GM21526 (cell line): ENCODE measurements at regions not wholly inside any gene's neighbourhood (a gene's known extent, or its start where the extent isn't known, plus 50 kb on each side); places are given as distances from the start of the nearest gene placed in this dataset.
"Not testable (repeated sequence)": the region's sequence is repeated elsewhere in the genome, so short reads cannot be mapped to it uniquely, and the experiment has no call there.

Experiments
- ATAC-seq: cut with Tn5 transposase; IDR thresholded peaks from one replicate; pipeline ENCODE4 v1.9.1; 2021; ENCODE audit warnings: moderate library complexity; ENCODE audit not compliant: unreplicated experiment, low FRiP score

DNA sequence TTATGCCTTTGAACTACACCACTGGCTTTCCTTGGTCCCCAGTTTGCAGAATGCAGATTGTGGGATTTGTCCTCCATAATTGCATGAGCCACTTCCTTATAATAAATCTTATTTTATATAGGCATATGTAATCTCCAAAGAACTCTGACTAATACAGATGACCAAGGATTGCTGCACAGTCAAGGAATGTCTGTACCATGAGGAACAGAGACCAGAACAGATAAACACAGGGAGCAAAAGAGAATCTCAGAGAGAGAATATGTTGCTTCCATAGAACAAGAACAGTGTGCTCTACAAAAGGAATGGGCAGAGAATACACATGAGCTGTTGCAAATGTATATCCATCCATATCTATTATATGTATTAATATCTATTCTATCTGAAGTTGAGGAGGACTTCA lies 111.1 kb downstream of the ADRA2C start:
- ATAC-seq: no peak

DNA sequence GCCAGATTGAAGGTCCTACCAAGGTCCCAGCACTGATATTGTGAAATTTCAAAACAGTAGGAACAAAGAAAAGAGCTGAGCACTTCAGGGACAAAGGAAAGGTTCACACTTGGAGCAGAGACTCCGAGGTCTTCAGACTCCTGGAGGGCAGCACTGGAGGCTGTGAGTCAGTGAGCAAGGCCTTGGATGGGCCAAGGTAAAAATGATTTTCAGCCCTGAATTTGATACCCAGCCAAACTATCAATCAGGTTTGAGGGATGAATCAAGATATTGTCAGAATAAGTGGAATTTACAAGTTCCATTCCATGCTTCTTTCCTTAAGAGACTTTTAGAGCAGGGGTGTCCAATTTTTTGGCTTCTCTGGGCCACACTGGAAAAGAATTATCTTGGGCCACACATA lies 111.7 kb downstream of the ADRA2C start:
- no peak for ATAC-seq

DNA sequence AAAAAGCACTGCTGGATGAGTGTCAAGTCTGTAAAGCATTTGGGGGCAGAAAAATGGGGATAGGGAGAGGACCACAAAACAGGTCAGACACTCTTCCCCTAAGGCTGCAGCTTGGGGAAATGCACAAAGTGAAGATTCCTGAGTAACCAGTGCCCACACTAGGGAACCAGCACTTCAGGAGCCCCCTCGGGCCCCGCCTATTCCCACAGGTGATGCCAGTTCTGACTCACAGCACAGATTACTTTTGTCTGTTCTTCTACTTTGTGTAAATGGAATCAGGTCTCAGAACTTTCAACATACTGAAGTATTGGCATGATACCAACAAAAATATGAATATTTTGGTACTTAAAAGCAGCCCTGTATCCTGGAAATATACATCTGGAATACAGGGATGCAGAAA lies 112.5 kb downstream of the ADRA2C start:
- ATAC-seq: no peak

DNA sequence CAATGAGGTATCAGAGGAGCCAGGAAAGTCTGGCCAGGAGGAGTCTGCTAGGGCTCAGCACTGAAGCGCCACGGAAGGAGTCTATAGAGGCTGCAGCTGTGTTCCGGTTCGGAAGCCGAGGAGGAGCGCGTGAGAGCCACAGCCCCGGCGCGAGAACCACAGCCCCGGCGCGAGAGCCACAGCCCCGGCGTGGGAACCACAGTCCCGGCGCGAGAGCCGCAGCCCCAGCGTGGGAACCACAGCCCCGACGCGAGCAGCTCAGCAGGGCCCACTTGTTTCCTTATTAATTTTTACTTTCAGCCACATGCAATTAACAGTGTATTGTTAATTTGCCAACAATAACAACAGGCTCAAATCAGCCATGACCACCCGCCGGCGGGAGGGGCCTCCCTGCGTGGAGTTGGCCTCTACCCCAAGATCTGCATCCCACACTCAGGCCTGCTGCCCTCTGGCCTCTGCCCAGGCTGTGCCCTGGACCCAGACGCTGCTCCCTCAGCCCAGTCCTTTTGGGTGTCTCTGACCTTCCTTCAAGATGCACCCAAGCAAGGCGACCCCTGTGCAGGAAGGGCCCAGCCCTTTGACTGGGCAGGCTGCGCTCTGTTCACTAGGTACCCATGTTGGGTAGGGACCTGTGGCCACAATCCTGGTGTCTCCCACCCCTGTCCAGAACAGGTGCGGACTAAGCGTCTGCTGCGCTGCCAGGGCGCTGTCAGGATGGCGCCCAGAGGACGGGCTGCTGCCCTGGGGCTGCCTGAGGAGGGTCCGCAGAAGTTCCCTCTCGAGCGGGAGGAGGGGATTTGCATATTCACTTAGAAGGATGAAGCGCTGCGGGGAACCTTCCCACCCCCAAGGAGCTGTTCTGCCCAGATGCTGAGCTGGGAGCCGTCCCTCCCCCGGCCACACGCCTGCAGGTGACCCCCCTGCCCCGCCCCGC lies 113.8 kb downstream of the ADRA2C start:
- no peak for ATAC-seq

DNA sequence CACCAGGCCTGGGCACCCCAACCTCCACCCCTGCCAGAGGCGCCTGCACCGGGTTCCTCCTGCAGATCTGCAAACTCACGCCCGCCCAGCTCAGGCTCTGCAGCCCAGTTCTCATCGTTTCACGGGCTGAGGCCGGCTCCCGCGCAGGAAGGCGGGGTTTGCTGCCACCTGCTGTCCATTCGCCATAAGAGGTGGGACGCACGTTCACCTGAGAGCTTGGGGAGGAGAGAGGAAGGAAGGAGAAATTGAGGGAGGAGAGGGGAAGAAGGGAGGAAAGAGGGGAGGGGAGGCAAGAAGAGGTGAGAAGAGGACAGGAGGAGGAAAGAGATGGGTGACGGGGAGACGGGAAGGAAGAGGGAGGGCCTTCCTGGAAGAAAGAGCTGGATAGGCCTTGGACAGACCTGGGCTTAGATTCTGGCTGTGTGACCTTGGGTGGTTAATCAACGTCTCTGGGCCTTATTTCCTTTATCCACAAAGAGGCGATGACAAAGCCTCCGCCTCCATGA lies 114.5 kb downstream of the ADRA2C start:
- no peak for ATAC-seq

DNA sequence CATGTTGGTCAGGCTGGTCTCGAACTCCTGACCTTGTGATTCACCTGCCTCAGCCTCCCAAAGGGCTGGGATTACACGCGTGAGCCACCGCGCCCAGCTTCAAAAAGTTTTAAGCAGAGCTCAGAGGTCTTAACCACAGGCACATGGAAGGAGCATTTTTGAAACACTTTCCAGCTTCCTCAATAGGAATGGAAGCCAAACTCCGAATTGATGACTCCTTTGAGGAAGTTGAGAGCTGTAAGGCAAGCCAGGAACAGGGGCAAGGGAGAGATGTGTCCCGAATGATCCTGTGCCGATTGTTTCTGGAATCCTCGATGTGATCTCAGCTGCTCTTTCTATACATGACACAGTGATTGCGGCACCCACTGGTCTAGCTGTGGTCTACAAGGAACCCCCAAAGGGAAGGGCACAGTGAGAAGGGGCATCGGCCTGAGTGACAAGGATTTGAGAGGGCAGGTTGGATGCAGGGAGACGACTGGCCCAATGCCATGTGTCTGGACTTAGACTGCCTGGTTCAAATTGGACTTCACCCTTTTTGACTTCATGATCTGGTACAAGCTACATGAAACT lies 116.2 kb downstream of the ADRA2C start:
- not testable (repeated sequence) for ATAC-seq

DNA sequence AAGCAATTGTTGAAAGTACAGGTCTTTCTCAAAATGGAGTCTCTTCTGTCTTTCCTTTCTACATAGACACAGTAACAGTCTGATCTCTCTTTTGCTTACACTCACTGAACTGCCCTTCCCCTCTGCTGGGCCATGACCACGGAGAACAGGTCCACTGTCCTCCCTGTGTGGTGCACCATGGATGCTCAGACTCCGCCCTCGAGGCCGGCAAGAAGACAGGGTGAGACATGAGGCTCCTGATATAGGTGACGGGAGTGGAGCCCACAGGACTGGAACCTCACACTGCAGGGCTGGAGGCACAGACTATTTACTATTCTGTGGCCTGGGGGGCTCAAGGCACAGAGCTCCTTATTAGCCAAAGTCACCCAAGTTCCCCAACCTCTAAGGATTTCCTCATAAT lies 118.1 kb downstream of the ADRA2C start:
- not testable (repeated sequence) for ATAC-seq

DNA sequence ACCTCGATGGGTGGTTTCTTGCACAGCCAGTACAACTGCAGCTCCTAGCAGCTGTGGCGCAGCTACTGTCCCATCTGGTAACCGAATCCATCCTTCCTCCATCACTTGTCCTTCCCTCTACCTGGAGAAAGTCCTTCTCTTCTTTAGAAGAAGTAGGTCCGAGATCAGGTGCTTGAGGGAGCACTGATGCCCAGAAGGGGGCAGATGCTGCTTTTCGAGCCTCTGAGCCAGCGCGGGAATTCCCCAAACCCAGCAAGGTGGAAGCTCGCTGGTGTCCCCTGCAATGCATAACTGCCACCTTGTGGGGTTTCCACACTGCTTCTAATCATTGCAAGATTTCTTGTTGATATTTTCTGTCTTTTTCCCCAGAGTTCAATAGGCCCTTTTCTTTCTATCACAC lies 127.4 kb downstream of the ADRA2C start:
- not testable (repeated sequence) for ATAC-seq

DNA sequence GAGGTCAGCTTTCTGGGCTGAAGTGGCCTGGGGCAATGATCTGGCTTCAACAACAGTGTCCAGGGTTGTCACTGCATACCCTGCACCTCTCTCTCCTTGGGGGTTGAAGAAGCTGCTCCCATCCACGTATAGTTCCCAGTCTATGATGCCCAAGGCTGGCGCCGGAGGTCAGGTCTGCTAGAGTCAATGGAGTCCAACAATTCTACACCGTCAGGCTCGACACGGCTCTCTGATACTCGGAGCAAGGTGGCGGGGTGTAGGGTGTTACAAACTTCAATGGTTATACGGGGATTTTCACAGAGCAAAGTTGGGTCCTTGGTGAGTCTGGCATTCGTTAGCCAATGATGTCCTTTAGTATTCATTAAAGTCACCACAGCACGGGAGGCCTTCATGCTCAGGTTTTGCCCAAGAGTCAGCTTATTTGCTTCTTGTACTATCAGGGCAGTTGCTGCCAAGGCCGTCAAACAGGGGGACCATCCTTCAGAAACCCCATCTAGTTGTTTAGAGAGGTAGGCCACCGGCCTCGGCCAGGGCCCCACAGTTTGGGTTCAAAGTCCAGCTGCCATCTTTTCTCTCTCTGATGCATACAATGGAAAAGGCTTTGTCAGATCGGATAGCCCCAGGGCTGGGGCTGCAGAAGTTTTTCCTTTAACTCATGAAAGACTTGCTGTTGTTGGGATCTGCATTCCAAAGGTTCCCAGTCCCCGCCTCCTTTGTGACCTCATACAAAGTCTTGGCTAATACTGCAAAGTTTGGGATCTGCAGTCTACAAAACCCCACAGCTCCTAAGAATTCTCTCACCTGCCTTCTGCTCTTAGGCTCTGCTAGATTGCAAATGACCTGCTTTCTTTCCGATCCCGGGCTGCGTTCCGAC lies 128.1 kb downstream of the ADRA2C start:
- not testable (repeated sequence) for ATAC-seq

DNA sequence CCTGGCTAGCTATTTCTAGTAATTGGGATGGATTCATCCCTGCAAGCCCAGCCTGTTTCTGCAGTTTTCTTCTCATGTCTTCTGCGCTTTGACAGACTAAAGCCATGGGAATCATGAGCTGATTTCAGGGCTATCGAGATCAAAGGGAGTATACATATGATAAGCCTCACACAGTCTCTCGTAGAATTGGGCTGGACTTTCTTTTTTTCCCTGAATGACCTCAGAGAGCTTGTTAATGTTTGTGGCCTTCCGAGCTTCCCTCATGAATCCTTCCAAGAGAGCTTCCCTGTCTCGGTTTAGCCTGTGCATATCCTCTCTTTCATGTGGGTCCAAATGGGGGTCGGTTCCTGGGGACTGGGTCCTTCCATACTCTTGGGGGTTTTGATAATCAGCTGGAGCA lies 130.3 kb downstream of the ADRA2C start:
- no peak for ATAC-seq

DNA sequence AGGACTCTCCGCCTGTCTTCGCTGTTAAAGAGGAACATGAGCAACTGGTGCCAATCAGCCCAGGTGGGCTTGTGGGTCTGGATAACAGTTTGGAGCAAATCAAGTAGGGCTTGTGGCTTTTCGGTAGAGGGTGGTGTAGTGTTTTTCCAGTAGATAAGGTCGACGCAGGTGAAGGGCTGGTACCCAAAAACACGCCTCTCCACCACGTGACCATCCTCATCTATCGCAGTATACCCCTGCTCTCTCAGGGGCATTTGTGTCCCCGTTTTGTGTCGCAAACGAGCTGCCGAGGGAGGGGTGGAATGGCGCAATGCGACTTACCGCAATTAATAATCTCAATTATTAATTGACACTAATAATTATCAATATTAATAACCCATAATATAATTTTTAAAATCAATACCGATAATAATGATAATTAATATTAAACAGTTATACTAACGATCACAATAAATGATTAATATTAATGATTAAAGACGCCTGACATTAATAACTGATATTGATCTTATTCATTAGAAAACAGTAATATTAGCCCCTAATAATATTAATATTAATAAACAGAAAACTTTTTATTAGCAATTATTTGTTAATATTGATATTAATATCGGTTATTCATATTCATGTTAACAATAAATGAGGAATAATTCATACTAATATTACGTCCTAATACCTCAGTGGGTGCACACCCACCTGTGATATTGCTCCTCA lies 130.8 kb downstream of the ADRA2C start:
- ATAC-seq: not testable (repeated sequence)

DNA sequence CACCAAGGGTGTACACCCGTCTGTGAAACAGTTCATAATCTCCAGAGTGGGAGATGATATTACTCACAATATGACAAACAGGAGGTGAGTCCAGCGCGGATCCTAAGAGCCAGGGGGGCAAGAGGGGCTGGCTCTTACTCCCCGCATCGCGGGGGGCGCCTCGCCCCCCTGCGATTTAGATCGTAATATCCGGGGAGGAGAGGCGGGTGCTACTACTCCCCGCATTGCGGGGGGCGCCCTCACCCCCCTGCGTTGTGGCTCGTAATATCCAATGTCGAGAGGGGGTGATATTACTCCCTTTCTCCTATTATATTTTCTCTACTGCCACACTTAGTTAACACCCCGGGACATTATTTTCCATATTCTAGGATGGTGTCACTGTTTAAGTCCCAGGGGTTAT lies 131.9 kb downstream of the ADRA2C start:
- ATAC-seq: no peak

DNA sequence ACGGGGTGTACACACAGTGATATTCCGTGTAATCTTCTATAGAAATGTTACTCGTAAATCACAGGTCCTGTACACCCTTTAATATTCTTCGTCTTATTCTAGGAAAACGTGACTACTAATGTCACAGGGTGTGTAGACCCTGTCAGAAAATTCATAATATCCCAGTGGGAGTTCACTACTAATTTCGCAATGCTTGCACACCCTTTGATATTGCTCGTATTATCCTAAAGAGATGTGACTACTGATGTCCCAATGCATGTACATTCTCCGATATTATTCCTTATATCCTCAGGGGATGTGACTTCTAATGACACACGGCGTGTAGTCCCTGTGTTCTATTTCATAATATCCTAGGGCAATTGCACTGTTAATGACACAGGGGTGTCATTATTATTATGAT lies 132.7 kb downstream of the ADRA2C start:
- ATAC-seq: not testable (repeated sequence)

DNA sequence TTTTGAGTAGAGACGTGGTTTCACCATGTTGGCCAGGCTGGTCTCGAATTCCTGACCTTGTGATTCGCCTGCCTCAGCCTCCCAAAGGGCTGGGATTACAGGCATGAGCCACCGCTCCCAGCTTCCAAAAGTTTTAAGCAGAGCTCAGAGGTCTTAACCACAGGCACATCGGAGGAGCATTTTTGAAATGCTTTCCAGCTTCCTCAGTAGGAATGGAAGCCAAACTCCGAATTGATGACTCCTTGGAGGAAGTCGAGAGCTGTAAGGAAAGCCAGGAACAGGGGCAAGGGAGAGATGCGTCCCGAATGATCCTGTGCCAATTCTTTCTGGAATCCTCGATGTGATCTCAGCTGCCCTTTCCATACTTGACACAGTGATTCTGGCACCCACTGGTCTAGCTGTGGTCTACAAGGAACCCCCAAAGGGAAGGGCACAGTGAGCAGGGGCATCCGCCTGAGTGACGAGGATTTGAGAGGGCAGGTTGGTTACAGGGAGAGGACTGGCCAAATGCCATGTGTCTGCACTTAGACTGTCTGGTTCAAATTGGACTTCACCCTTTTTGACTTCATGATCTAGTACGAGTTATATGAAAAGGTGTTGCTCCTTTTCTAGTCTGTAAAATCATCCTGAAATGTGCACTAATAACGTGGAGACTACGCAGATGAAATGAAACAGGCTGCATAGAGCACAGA lies 138.2 kb downstream of the ADRA2C start:
- not testable (repeated sequence) for ATAC-seq

DNA sequence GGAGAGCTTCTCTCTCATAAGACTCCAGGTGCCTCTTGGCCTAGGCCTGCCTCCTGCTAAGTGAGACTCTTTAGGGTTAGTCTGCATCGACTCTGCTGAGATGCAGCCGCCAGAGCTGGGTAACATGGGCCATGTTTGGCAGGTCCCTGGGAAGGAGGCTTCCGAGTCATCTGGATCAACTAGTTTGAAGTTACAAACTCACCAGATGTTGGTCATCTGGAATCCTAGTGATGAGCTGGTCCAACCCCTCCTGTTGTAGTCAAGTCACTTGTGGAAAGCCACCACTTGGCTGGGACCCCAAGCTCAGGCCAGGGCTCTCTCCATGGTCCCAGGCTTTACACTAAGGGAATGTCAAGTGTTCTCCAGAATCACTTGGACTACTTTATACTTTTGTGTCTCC lies 143.4 kb downstream of the ADRA2C start:
- ATAC-seq: not testable (repeated sequence)

DNA sequence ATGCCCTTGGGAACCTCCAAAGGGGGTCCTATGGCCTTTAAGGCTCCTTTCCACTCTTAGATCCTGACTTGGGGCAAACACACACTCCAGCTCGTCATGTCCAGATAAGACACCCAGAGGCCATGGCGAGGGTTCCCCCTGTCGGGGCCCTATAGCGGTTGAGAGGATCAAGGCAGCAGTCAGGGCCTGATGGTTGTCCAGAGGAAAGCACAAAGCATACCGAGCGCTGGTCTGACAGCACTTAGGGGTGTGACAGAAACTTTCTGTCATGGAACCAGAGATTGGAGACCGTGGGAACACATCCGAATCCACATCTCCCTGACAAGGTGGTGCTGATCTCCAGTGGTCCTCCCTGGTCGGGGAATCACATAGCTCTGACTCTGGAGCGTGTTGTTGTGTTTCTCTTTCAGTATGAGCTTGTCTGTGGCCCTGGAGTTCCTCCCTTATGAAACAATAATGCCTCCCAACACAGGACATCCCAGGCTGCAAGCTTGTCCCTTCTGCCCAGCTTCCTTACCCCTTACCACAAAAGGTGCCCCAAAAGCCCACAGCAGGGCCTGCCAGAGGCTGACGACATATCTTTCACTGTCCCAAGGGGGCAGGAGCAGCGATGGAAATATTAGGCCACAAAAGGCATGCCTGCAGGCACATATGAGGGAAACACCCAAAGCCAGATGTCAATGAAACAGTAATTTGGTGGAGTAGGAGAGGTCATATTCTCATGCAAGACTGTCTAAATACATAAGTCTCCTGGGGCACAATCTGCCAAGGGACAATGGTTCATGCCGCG lies 144.2 kb downstream of the ADRA2C start:
- ATAC-seq: not testable (repeated sequence)

DNA sequence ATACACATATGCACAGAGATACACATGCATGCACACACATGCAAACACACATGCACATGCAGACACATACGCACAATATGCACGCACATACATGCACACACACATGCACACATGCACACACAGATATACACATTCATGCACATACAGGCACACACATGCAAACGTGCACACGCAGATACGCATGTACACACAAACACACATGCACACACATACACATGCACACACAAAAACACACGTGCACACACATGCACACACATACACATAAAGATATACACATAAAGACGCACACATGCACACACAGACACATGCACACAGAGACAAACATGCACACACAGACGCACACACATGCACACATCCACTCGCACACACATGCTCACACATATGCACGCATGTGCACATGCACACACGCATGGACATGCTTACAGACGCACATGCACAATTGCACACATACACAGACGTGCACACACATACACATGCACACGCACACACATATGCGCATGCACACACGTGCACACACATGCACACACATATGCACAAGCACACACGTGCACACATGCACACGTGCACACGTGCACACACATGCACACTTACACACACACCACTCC lies 145.2 kb downstream of the ADRA2C start:
- no peak for ATAC-seq

DNA sequence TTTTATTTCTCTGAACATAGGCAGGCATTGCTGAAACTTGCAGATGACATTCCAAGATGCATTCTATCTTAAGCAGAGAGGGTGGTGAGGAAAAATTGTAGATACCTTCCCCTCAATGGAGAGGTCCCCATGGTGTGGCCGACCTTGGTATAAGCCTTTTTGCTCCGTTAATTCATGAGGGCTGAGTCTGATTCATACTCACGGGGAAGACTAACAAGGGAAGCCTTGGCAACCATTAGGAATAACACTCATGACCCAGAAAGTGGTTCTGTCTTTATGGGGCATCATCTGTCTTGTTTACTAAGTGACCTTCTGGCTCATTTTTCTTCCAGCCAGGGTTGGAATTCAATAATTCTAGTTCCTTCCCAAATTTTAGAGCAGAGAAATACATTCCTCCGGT lies 148.3 kb downstream of the ADRA2C start:
- not testable (repeated sequence) for ATAC-seq
